ENCODE measurements at regions not wholly inside any gene's neighbourhood (a gene's known extent, or its start where the extent isn't known, plus 50 kb on each side); places are given as distances from the start of the nearest gene placed in this dataset.

DNA sequence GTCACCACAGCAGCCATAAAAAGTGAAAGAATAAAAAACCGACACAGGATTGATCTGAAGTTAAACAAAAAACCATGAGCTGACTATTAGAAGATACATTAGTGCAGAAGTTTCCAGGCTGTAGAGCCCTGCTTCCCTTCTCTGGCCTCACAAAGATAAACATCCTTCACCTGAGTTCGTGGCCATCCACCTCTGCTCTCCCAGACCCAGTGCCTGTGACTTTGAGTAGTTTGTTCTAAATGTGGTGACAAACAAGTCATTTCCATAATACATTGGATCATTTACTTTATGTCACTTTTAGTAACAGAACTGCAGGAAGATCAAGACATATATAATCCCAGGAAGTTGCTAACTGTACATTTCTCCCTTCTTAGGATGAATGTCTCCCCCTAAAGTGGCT lies 241.9 kb upstream of the MAP2 start:
- TF ChIP-seq CTCF (IDR thresholded peaks at IDR 0.05; ENCODE audit: poor library complexity) (no peak), EZH2 (IDR thresholded peaks at IDR 0.05; ENCODE audit: borderline replicate concordance) (no peak)
